ENCODE measurements at regions not wholly inside any gene's neighbourhood (a gene's known extent, or its start where the extent isn't known, plus 50 kb on each side); places are given as distances from the start of the nearest gene placed in this dataset.
"Not testable (repeated sequence)": the region's sequence is repeated elsewhere in the genome, so short reads cannot be mapped to it uniquely, and the experiment has no call there.

DNA sequence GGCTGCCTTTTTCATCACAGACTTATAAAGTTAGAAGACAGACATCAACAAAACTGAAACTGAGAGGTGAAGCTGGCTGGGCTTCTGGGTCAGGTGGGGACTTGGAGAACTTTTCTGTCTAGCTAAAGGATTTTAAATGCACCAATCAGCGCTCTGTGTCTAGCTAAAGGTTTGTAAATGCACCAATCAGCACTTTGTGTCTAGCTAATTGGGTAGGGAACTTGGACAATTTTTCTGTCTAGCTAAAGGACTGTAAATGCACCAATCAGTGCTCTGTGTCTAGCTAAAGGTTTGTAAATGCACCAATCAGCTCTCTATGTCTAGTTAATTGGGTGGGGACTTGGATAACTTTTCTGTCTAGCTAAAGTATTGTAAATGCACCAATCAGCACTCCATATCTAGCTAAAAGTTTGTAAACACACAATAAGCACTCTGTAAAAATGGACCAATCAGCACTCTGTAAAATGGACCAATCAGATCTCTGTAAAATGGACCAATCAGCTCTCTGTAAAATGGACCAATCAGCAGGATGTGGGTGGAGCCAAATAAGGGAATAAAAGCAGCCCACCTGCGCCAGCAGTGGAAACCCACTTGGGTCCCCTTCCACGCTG lies 710.3 kb upstream of the INTU start:
- H3K36me3 ChIP-seq (ENCODE audit: control insufficient read depth in 2 of 2, extremely low read depth in 1 of 2, insufficient read depth in 2 of 2, low read length in 2 of 2); H2AFZ ChIP-seq (ENCODE audit: low read depth, low read length); H3K9me1 ChIP-seq (replicated peaks; ENCODE audit: control insufficient read depth, extremely low read depth, insufficient read depth, low read length); H3K4me1 ChIP-seq (ENCODE audit: control insufficient read depth, extremely low read depth, insufficient read depth, low read length); H3K27me3 ChIP-seq (ENCODE audit: control insufficient read depth in 2 of 2, insufficient read depth in 2 of 2, low read length in 2 of 2); H3K4me3 ChIP-seq (replicated peaks in 1 of 3; ENCODE audit: insufficient read depth in 1 of 3, low read depth in 1 of 3, low read length in 3 of 3); H3K27ac ChIP-seq (ENCODE audit: insufficient read depth, low read depth, low read length); intact Hi-C loops (cut with micrococcal nuclease); BruUV-seq (replicated peaks); FAIRE-seq; DNase-seq (ENCODE audit: low read depth, low spot score); H3K4me2 ChIP-seq (ENCODE audit: insufficient read depth, low read length); H4K20me1 ChIP-seq (replicated peaks; ENCODE audit: control insufficient read depth, extremely low read depth, insufficient read depth, low read length); dilution Hi-C loops (cut with MboI; ENCODE audit: extremely low pct_ligation_motif_present, low sequenced_read_pairs); H3K79me2 ChIP-seq (ENCODE audit: control insufficient read depth, insufficient read depth, low read length); H3K9me3 ChIP-seq (replicated peaks; ENCODE audit: control insufficient read depth, insufficient read depth, low read length); POLR2A ChIA-PET; H3K9ac ChIP-seq (replicated peaks; ENCODE audit: extremely low read depth, insufficient read depth, low read length); CTCF ChIA-PET: not testable (repeated sequence)

DNA sequence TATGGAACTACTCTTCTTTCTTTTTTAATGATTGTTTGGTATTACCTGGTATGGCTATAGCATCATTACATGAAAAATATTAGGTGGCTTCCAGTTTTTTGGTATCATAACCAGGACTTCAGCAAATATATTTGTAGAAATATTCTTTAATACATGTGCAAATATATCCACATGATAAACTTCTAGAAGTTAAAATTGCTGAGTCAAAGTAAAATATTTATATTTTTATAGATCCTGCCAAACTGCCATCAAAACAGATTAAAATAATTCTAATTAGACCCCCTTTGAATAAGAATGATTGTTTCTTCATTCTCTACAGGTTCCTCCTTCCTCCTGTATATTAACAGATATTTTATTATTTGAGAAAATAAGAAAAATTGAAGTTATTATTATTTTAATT lies 708.5 kb upstream of the INTU start:
- Histone ChIP-seq H3K9me1 (replicated peaks; ENCODE audit: control insufficient read depth, extremely low read depth, insufficient read depth, low read length) (no peaks in the 10 kb centered on the region), H3K79me2 (ENCODE audit: control insufficient read depth, insufficient read depth, low read length) (no peaks in the 10 kb centered on the region), H3K4me3 (replicated peaks in 1 of 3; ENCODE audit: insufficient read depth in 1 of 3, low read depth in 1 of 3, low read length in 3 of 3) (no peak overlapping the region), H3K4me2 (ENCODE audit: insufficient read depth, low read length) (no peak overlapping the region), H3K36me3 (ENCODE audit: control insufficient read depth in 2 of 2, extremely low read depth in 1 of 2, insufficient read depth in 2 of 2, low read length in 2 of 2) (no peaks in the 10 kb centered on the region), H4K20me1 (replicated peaks; ENCODE audit: control insufficient read depth, extremely low read depth, insufficient read depth, low read length) (no peaks in the 10 kb centered on the region), H2AFZ (ENCODE audit: low read depth, low read length) (no peak overlapping the region), H3K27ac (ENCODE audit: insufficient read depth, low read depth, low read length) (no peak overlapping the region), H3K9me3 (replicated peaks; ENCODE audit: control insufficient read depth, insufficient read depth, low read length) (no peaks in the 10 kb centered on the region), H3K9ac (replicated peaks; ENCODE audit: extremely low read depth, insufficient read depth, low read length) (no peak overlapping the region), H3K27me3 (ENCODE audit: control insufficient read depth in 2 of 2, insufficient read depth in 2 of 2, low read length in 2 of 2) (no peaks in the 10 kb centered on the region), H3K4me1 (ENCODE audit: control insufficient read depth, extremely low read depth, insufficient read depth, low read length) (no peaks in the 10 kb centered on the region)
- FAIRE-seq: no peak
- ChIA-PET CTCF (no interaction called here), POLR2A (no interaction called here)
- TF ChIP-seq EZH2 (IDR thresholded peaks at IDR 0.05; ENCODE audit: borderline replicate concordance, low read depth, low read length, severe bottlenecking): no peak
- TF ChIP-seq, protein P1, sequence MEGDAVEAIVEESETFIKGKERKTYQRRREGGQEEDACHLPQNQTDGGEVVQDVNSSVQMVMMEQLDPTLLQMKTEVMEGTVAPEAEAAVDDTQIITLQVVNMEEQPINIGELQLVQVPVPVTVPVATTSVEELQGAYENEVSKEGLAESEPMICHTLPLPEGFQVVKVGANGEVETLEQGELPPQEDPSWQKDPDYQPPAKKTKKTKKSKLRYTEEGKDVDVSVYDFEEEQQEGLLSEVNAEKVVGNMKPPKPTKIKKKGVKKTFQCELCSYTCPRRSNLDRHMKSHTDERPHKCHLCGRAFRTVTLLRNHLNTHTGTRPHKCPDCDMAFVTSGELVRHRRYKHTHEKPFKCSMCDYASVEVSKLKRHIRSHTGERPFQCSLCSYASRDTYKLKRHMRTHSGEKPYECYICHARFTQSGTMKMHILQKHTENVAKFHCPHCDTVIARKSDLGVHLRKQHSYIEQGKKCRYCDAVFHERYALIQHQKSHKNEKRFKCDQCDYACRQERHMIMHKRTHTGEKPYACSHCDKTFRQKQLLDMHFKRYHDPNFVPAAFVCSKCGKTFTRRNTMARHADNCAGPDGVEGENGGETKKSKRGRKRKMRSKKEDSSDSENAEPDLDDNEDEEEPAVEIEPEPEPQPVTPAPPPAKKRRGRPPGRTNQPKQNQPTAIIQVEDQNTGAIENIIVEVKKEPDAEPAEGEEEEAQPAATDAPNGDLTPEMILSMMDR (IDR thresholded peaks at IDR 0.05; ENCODE audit: extremely low read depth in 1 of 2, insufficient read depth in 1 of 2, low read depth in 1 of 2, low read length in 2 of 2): no peak
- dilution Hi-C loops (cut with MboI; ENCODE audit: extremely low pct_ligation_motif_present, low sequenced_read_pairs) (no loop called here), intact Hi-C loops (cut with micrococcal nuclease) (no loop called here)
- BruUV-seq (replicated peaks): no TSS peak
- DNase-seq (ENCODE audit: low read depth, low spot score): no peak

DNA sequence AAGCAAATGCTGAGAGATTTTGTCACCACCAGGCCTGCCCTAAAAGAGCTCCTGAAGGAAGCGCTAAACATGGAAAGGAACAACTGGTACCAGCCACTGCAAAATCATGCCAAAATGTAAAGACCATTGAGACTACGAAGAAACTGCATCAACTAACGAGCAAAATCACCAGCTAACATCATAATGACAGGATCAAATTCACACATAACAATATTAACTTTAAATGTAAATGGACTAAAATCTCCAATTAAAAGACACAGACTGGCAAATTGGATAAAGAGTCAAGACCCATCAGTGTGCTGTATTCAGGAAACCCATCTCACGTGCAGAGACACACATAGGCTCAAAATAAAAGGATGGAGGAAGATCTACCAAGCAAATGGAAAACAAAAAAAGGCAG lies 702.7 kb upstream of the INTU start:
- FAIRE-seq; POLR2A ChIA-PET; BruUV-seq (replicated peaks); H3K27ac ChIP-seq (ENCODE audit: insufficient read depth, low read depth, low read length); H3K79me2 ChIP-seq (ENCODE audit: control insufficient read depth, insufficient read depth, low read length); dilution Hi-C loops (cut with MboI; ENCODE audit: extremely low pct_ligation_motif_present, low sequenced_read_pairs); H3K9ac ChIP-seq (replicated peaks; ENCODE audit: extremely low read depth, insufficient read depth, low read length); H3K4me1 ChIP-seq (ENCODE audit: control insufficient read depth, extremely low read depth, insufficient read depth, low read length); intact Hi-C loops (cut with micrococcal nuclease); H3K27me3 ChIP-seq (ENCODE audit: control insufficient read depth in 2 of 2, insufficient read depth in 2 of 2, low read length in 2 of 2); H3K9me3 ChIP-seq (replicated peaks; ENCODE audit: control insufficient read depth, insufficient read depth, low read length); H3K4me3 ChIP-seq (replicated peaks in 1 of 3; ENCODE audit: insufficient read depth in 1 of 3, low read depth in 1 of 3, low read length in 3 of 3); H3K4me2 ChIP-seq (ENCODE audit: insufficient read depth, low read length); DNase-seq (ENCODE audit: low read depth, low spot score); CTCF ChIA-PET; H3K36me3 ChIP-seq (ENCODE audit: control insufficient read depth in 2 of 2, extremely low read depth in 1 of 2, insufficient read depth in 2 of 2, low read length in 2 of 2); H4K20me1 ChIP-seq (replicated peaks; ENCODE audit: control insufficient read depth, extremely low read depth, insufficient read depth, low read length); H3K9me1 ChIP-seq (replicated peaks; ENCODE audit: control insufficient read depth, extremely low read depth, insufficient read depth, low read length); H2AFZ ChIP-seq (ENCODE audit: low read depth, low read length): not testable (repeated sequence)
